Activated CD8-positive, alpha-beta T cell treated with anti-CD3 and anti-CD28 coated beads for 36 hours (primary cell): ENCODE measurements at regions not wholly inside any gene's neighbourhood (a gene's known extent, or its start where the extent isn't known, plus 50 kb on each side); places are given as distances from the start of the nearest gene placed in this dataset.

Experiments
- ATAC-seq: fragments of 200-7000 bp; cut with Tn5 transposase; one replicate; pipeline ENCODE4 v1.10.0; 2021; ENCODE audit warnings: mild to moderate bottlenecking, moderate library complexity
- CTCF ChIA-PET: fragments of 350-600 bp; sonication (Branson Sonifier 250); formaldehyde crosslinking; loops from one replicate; lab custom pipeline; 2021; ENCODE audit warnings: antibody characterized with exemption; lab: Charles Lee
- POLR2A ChIA-PET: fragments of 350-600 bp; sonication (Branson Sonifier 250); formaldehyde crosslinking; loops from one replicate; lab custom pipeline; 2021; ENCODE audit warnings: antibody characterized with exemption; lab: Charles Lee
- DNase-seq: peaks from one replicate; pipeline ENCODE4 v3.0.0-alpha.2; 2020
- H3K27ac Mint-ChIP-seq: one replicate; pipeline ENCODE4 v1.8.0; 2021; ENCODE audit warnings: mild to moderate bottlenecking, mixed read lengths
- H3K27me3 Mint-ChIP-seq: one replicate; pipeline ENCODE4 v1.8.0; 2021; ENCODE audit warnings: mixed read lengths
- H3K36me3 Mint-ChIP-seq: one replicate; pipeline ENCODE4 v1.8.0; 2021; ENCODE audit warnings: low read depth, mixed read lengths
- H3K4me1 Mint-ChIP-seq: one replicate; pipeline ENCODE4 v1.8.0; 2021; ENCODE audit warnings: low read depth, mixed read lengths
- H3K4me3 Mint-ChIP-seq: one replicate; pipeline ENCODE4 v1.8.0; 2021; ENCODE audit warnings: mild to moderate bottlenecking, moderate library complexity, mixed read lengths
- H3K9me3 Mint-ChIP-seq: one replicate; pipeline ENCODE4 v1.8.0; 2021; ENCODE audit warnings: mixed read lengths
- intact Hi-C: fragments of 100-400 bp; cut with micrococcal nuclease; formaldehyde crosslinking; loops from one replicate; pipeline ENCODE4 v1.10.0; 2022
- TF ChIP-seq, protein P1 (sequence below): fragments of 200-600 bp; IDR thresholded peaks from one replicate; pipeline ENCODE4 v1.8.0; 2022; ENCODE audit warnings: antibody characterized with exemption, mild to moderate bottlenecking

- Mint-ChIP-seq H3K9me3 (no peaks in the 10 kb centered on the region), H3K4me1 (no peaks in the 10 kb centered on the region), H3K4me3 (no peak overlapping the region), H3K27me3 (peaks cover 4% of the 10 kb centered on the region), H3K27ac (no peak overlapping the region), H3K36me3 (no peaks in the 10 kb centered on the region)
- CTCF ChIA-PET: no interaction called here
- no peak for ATAC-seq
- POLR2A ChIA-PET: no interaction called here
- TF ChIP-seq, protein P1, sequence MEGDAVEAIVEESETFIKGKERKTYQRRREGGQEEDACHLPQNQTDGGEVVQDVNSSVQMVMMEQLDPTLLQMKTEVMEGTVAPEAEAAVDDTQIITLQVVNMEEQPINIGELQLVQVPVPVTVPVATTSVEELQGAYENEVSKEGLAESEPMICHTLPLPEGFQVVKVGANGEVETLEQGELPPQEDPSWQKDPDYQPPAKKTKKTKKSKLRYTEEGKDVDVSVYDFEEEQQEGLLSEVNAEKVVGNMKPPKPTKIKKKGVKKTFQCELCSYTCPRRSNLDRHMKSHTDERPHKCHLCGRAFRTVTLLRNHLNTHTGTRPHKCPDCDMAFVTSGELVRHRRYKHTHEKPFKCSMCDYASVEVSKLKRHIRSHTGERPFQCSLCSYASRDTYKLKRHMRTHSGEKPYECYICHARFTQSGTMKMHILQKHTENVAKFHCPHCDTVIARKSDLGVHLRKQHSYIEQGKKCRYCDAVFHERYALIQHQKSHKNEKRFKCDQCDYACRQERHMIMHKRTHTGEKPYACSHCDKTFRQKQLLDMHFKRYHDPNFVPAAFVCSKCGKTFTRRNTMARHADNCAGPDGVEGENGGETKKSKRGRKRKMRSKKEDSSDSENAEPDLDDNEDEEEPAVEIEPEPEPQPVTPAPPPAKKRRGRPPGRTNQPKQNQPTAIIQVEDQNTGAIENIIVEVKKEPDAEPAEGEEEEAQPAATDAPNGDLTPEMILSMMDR: no peak
- intact Hi-C loops: no loop called here
- DNase-seq: no peak
These were observed 155.5 kb downstream of the DACT1 start for GRCh38 chr14:58793131-58793740.

- ATAC-seq (no peak), DNase-seq (no peak)
- CTCF ChIA-PET: interaction anchor here (0.8 to 1.3 kb wide), 2 partner anchors 10 to 294 kb away, joined by 3 to 4 read pairs; no protein-coding TSS in a partner anchor
- intact Hi-C loops: no loop called here
- POLR2A ChIA-PET: no interaction called here
- H3K4me3 Mint-ChIP-seq: no peak overlapping the region
- TF ChIP-seq, protein P1: no peak
- peaks cover 4% of the 10 kb centered on the region for H3K27me3 Mint-ChIP-seq
- H3K27ac Mint-ChIP-seq: no peak overlapping the region
- no peaks in the 10 kb centered on the region for H3K4me1 Mint-ChIP-seq
- no peaks in the 10 kb centered on the region for H3K9me3 Mint-ChIP-seq
- no peaks in the 10 kb centered on the region for H3K36me3 Mint-ChIP-seq
These were observed 157.4 kb downstream of the DACT1 start for GRCh38 chr14:58794993-58795762.

DNA sequence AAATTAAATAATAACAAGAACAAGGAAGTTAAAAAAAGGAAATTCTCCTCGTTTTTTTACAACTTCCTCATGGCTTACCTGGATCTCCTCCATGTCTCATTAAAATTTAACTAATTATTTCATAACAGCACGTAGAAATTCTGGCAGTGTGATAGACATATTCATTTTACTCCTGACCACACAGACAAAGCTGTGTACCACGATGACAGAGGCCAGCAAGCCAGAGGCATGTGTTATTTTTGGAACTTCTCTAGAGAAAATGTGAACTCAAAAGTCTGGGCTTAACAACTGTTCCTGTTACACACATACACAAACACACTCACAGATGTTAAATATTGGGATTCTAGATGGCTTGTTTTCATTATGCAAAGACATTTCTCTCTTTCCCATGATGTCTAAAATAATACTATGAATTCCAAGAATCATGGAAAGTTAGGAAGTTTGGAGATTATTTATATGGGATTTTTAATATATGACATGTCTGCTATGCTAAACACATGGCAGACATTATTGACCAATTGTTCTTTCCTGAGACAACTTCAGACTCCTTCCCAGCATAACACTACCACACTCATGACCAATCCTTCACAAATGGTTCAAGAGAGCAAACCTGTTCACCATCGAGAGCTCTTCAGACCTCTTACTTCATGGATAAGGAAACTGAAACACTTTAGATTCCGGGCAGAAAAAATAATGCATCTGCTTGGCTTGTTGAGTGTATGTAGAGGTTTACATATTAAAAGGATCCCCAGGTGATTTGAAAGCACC is 158.7 kb downstream of the DACT1 start:
- DNase-seq: no peak
- Mint-ChIP-seq H3K4me1 (no peaks in the 10 kb centered on the region), H3K27me3 (peaks cover 4% of the 10 kb centered on the region), H3K4me3 (no peak overlapping the region), H3K9me3 (no peaks in the 10 kb centered on the region), H3K36me3 (no peaks in the 10 kb centered on the region), H3K27ac (no peak overlapping the region)
- no peak for ATAC-seq
- TF ChIP-seq, protein P1: no peak
- POLR2A ChIA-PET: interaction anchor here (0.7 kb wide), 1 partner anchor 267 kb away, joined by 3 read pairs; no protein-coding TSS in a partner anchor
- CTCF ChIA-PET: no interaction called here
- intact Hi-C loops: no loop called here

- Mint-ChIP-seq H3K4me1 (no peaks in the 10 kb centered on the region), H3K27me3 (peaks cover 4% of the 10 kb centered on the region), H3K4me3 (no peak overlapping the region), H3K9me3 (no peaks in the 10 kb centered on the region), H3K36me3 (no peaks in the 10 kb centered on the region), H3K27ac (no peak overlapping the region)
- POLR2A ChIA-PET: no interaction called here
- DNase-seq: no peak
- no peak for ATAC-seq
- CTCF ChIA-PET: no interaction called here
- intact Hi-C loops: no loop called here
- TF ChIP-seq, protein P1: no peak
These were observed 159.3 kb downstream of the DACT1 start for GRCh38 chr14:58797010-58797429.
